Liver (tissue), 8 donors: ENCODE measurements at regions not wholly inside any gene's neighbourhood (a gene's known extent, or its start where the extent isn't known, plus 50 kb on each side); places are given as distances from the start of the nearest gene placed in this dataset.
"Not testable (repeated sequence)": the region's sequence is repeated elsewhere in the genome, so short reads cannot be mapped to it uniquely, and the experiment has no call there.

Experiments used
- DNase-seq: peaks from one replicate; pipeline ENCODE4 v3.0.0-alpha.2; 2017; ENCODE audit warnings: low spot score
- H3K27ac ChIP-seq, 2 donors: one replicate each; pipeline ENCODE4 v1.7.0; 2013; ENCODE audit warnings: inconsistent platforms in 2 of 2, low read length in 2 of 2, control low read depth in 1 of 2, low read depth in 1 of 2, mild to moderate bottlenecking in 1 of 2
- H3K27me3 ChIP-seq, 4 donors: one replicate each; pipeline versions ENCODE4 v1.6.1 to v1.7.0; 2013; ENCODE audit warnings: low read length in 3 of 4, inconsistent platforms in 1 of 4, mild to moderate bottlenecking in 1 of 4, moderate library complexity in 1 of 4; ENCODE audit not compliant: control insufficient read depth in 4 of 4, insufficient read depth in 4 of 4
- H3K36me3 ChIP-seq, 4 donors: one replicate each; pipeline versions ENCODE4 v1.6.1 to v1.7.0; 2013; ENCODE audit warnings: low read length in 3 of 4, mild to moderate bottlenecking in 3 of 4, low read depth in 1 of 4, moderate library complexity in 1 of 4; ENCODE audit not compliant: control insufficient read depth in 4 of 4, insufficient read depth in 3 of 4
- H3K4me1 ChIP-seq, 4 donors: one replicate each; pipeline versions ENCODE4 v1.6.1 to v1.7.0; 2013; ENCODE audit warnings: low read length in 3 of 4, mild to moderate bottlenecking in 3 of 4, moderate library complexity in 1 of 4; ENCODE audit not compliant: control insufficient read depth in 4 of 4, insufficient read depth in 4 of 4
- H3K4me3 ChIP-seq, 3 donors: one replicate each; pipeline versions ENCODE4 v1.6.1 to v1.7.0; 2013; ENCODE audit warnings: low read length in 3 of 3, control low read depth in 1 of 3, low read depth in 1 of 3, mild to moderate bottlenecking in 1 of 3
- H3K9ac ChIP-seq, 2 donors: one replicate each; pipeline ENCODE4 v1.7.0; 2013; ENCODE audit warnings: low read length in 2 of 2, mild to moderate bottlenecking in 2 of 2, moderate library complexity in 2 of 2, control low read depth in 1 of 2, low read depth in 1 of 2
- H3K9me3 ChIP-seq, 4 donors: one replicate each; pipeline versions ENCODE4 v1.6.1 to v1.7.0; 2013; ENCODE audit warnings: low read length in 3 of 4; ENCODE audit not compliant: control insufficient read depth in 4 of 4
- ATF3 ChIP-seq: IDR thresholded peaks from 2 replicates; pipeline ENCODE4 v1.6.1; 2016; ENCODE audit warnings: antibody characterized with exemption
- CTCF ChIP-seq: fragments of 150-350 bp; IDR thresholded peaks from 2 replicates; pipeline ENCODE4 v1.5.1; 2017; ENCODE audit warnings: improper control_type of control experiment, low read depth, low read length; ENCODE audit not compliant: missing input control
- EGR1 ChIP-seq, 2 donors: IDR thresholded peaks; 2 replicates each; pipeline ENCODE4 v1.6.1; 2016 to 2018; ENCODE audit warnings: antibody characterized with exemption in 2 of 2, low read depth in 2 of 2
- FOXA1 ChIP-seq: IDR thresholded peaks from 2 replicates; pipeline ENCODE4 v1.6.1; 2016; ENCODE audit warnings: antibody characterized with exemption
- FOXA2 ChIP-seq: IDR thresholded peaks from 2 replicates; pipeline ENCODE4 v1.6.1; 2016; ENCODE audit warnings: antibody characterized with exemption
- GABPA ChIP-seq, 2 donors: IDR thresholded peaks in 1 of 2; conservative IDR thresholded peaks in 1 of 2; 2 replicates each; pipeline ENCODE4 v1.6.1; 2016; ENCODE audit warnings: antibody characterized with exemption in 2 of 2, mild to moderate bottlenecking in 1 of 2, moderate library complexity in 1 of 2
- HNF4A ChIP-seq, 2 donors: conservative IDR thresholded peaks; 2 replicates each; pipeline ENCODE4 v1.6.1; 2016; ENCODE audit warnings: antibody characterized with exemption in 2 of 2, mild to moderate bottlenecking in 2 of 2
- HNF4G ChIP-seq: IDR thresholded peaks from 2 replicates; pipeline ENCODE4 v1.6.1; 2016; ENCODE audit warnings: antibody characterized with exemption
- JUND ChIP-seq, 2 donors: IDR thresholded peaks; 2 replicates each; pipeline ENCODE4 v1.6.1; 2016; ENCODE audit warnings: antibody characterized with exemption in 2 of 2
- MAX ChIP-seq: IDR thresholded peaks from 2 replicates; pipeline ENCODE4 v1.6.1; 2016; ENCODE audit warnings: antibody characterized with exemption
- NR2F2 ChIP-seq: IDR thresholded peaks from 2 replicates; pipeline ENCODE4 v1.6.1; 2016; ENCODE audit warnings: antibody characterized with exemption
- RAD21 ChIP-seq, 2 donors: IDR thresholded peaks; 2 replicates each; pipeline ENCODE4 v1.6.1; 2016; ENCODE audit warnings: antibody characterized with exemption in 2 of 2, mild to moderate bottlenecking in 2 of 2
- REST ChIP-seq: IDR thresholded peaks from 2 replicates; pipeline ENCODE4 v1.6.1; 2016; ENCODE audit warnings: antibody characterized with exemption, mild to moderate bottlenecking
- RXRA ChIP-seq, 2 donors: IDR thresholded peaks; 2 replicates each; pipeline ENCODE4 v1.6.1; 2017 to 2018; ENCODE audit warnings: antibody characterized with exemption in 2 of 2, mild to moderate bottlenecking in 1 of 2
- SP1 ChIP-seq: IDR thresholded peaks from 2 replicates; pipeline ENCODE4 v1.6.1; 2018; ENCODE audit warnings: antibody characterized with exemption, mild to moderate bottlenecking
- TAF1 ChIP-seq: conservative IDR thresholded peaks from 2 replicates; pipeline ENCODE4 v1.6.1; 2016; ENCODE audit warnings: antibody characterized with exemption, mild to moderate bottlenecking
- YY1 ChIP-seq: IDR thresholded peaks from 2 replicates; pipeline ENCODE4 v1.6.1; 2016; ENCODE audit warnings: antibody characterized with exemption, mild to moderate bottlenecking
- WGBS: extraction: QIAGEN DNeasy Blood & Tissue Kit; methylation state at CpG from one replicate; pipeline ENCODE4 v1.1.7; 2013; 5-methylcytosine and 5-hydroxymethylcytosine counted together
- donor health status: healthy.
- donor health status: healthy.
- donor health status: healthy.
- donor health status: healthy.
- donor health status: healthy.

GRCh38 chr6:131443014-131443413 is 130.0 kb upstream of the ARG1 start:
- H3K9me3 ChIP-seq, result no peaks in the 10 kb centered on the region
- 98% methylated on average over 3 of the region's 3 CpGs for WGBS
- TF ChIP-seq RXRA (IDR thresholded peaks at IDR 0.05) (no peak), GABPA (IDR thresholded peaks at IDR 0.05 in 1 of 2, conservative IDR thresholded peaks at IDR 0.05 in 1 of 2) (no peak), FOXA2 (no peak), REST (no peak), JUND (IDR thresholded peaks at IDR 0.05) (no peak), HNF4G (no peak), HNF4A (conservative IDR thresholded peaks at IDR 0.05) (no peak), FOXA1 (no peak), CTCF (no peak), EGR1 (IDR thresholded peaks at IDR 0.05; ENCODE audit: low read depth in 2 of 2) (no peak), SP1 (no peak), NR2F2 (no peak), RAD21 (IDR thresholded peaks at IDR 0.05) (no peak), ATF3 (no peak), TAF1 (no peak), YY1 (no peak)
- no peak overlapping the region for H3K4me3 ChIP-seq
- no peak overlapping the region for H3K27ac ChIP-seq
- H3K4me1 ChIP-seq, result no peaks in the 10 kb centered on the region
- DNase-seq, result no peak
- H3K27me3 ChIP-seq, result no peaks in the 10 kb centered on the region
- H3K36me3 ChIP-seq, result no peaks in the 10 kb centered on the region
- H3K9ac ChIP-seq, result no peak overlapping the region

- Histone ChIP-seq H3K9ac (no peak overlapping the region), H3K36me3 (no peaks in the 10 kb centered on the region), H3K4me3 (no peak overlapping the region), H3K27me3 (no peaks in the 10 kb centered on the region), H3K4me1 (no peaks in the 10 kb centered on the region), H3K27ac (no peak overlapping the region), H3K9me3 (no peaks in the 10 kb centered on the region)
- DNase-seq, result no peak
- TF ChIP-seq REST (no peak), ATF3 (no peak), MAX (no peak)
- 79% methylated on average over 3 of the region's 3 CpGs for WGBS
Observed at GRCh38 chr6:131443514-131443913, 129.5 kb upstream of the ARG1 start.

GRCh38 chr6:131445356-131445755 is 127.7 kb upstream of the ARG1 start:
- not testable (repeated sequence) for H3K27me3 ChIP-seq, H3K9me3 ChIP-seq, H3K36me3 ChIP-seq, H3K27ac ChIP-seq, H3K4me3 ChIP-seq, H3K9ac ChIP-seq, DNase-seq, H3K4me1 ChIP-seq
